Peyer's patch (tissue), 4 donors: ENCODE measurements at regions not wholly inside any gene's neighbourhood (a gene's known extent, or its start where the extent isn't known, plus 50 kb on each side); places are given as distances from the start of the nearest gene placed in this dataset.

ENCODE experiments used
- DNase-seq, 3 donors: peaks; one replicate each; pipeline ENCODE4 v3.0.0-alpha.2; 2017 to 2019
- H3K27ac ChIP-seq, 4 donors: fragments of 200-600 bp; sonication (generic); one replicate each; pipeline ENCODE4 v1.5.1; 2016 to 2019
- H3K27me3 ChIP-seq, 2 donors: fragments of 200-600 bp; sonication (generic); one replicate each; pipeline ENCODE4 v1.5.1; 2019
- H3K36me3 ChIP-seq, 3 donors: fragments of 200-600 bp; sonication (generic); one replicate each; pipeline ENCODE4 v1.5.1; 2016 to 2019
- H3K4me1 ChIP-seq, 4 donors: fragments of 200-600 bp; sonication (generic); one replicate each; pipeline ENCODE4 v1.5.1; 2016 to 2019
- H3K4me3 ChIP-seq, 4 donors: fragments of 200-600 bp; sonication (generic); 1 replicate in 3 of 4; 2 replicates in 1 of 4; pipeline ENCODE4 v1.5.1; 2016 to 2019; ENCODE audit warnings: mild to moderate bottlenecking in 1 of 4
- H3K9me3 ChIP-seq, 4 donors: fragments of 200-600 bp; sonication (generic); one replicate each; pipeline ENCODE4 v1.5.1; 2016 to 2019; ENCODE audit warnings: mild to moderate bottlenecking in 1 of 4
- POLR2A ChIP-seq, 2 donors: fragments of 450-650 bp; IDR thresholded peaks; one replicate each; pipeline ENCODE4 v1.5.1; 2017; ENCODE audit warnings: antibody characterized with exemption in 2 of 2, mild to moderate bottlenecking in 2 of 2, moderate library complexity in 2 of 2
- TF ChIP-seq, protein P1 (sequence below), 6 experiments: fragments of 450-650 bp in 4 of 6; fragments of 200-600 bp in 2 of 6; sonication (generic) in 1 of 6; IDR thresholded peaks; one replicate each; pipeline ENCODE4 v1.5.1; 2017 to 2019; ENCODE audit warnings: antibody characterized with exemption in 6 of 6, mild to moderate bottlenecking in 3 of 6, moderate library complexity in 1 of 6

DNA sequence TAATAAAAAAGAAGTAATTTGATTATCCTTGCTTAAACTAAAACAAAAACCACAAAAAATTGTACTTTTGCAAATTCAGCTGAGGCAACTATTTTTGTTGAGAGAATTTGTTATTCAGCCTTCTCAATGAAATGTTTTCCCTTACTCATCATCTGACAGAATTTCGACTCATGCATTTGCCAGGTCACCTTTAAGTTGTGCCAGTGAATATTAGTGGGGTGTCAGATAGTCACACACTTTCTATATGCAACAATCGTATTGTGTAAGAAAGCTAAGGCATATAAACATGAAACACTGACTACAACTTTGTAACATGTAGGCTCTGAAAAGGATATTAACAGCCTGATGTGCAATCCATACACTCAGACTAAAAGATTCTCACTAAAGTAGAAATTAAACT lies 1653.1 kb upstream of the SLC39A10 start:
- no peaks in the 10 kb centered on the region for H3K9me3 ChIP-seq
- TF ChIP-seq POLR2A (IDR thresholded peaks at IDR 0.05): no peak
- TF ChIP-seq, protein P1, sequence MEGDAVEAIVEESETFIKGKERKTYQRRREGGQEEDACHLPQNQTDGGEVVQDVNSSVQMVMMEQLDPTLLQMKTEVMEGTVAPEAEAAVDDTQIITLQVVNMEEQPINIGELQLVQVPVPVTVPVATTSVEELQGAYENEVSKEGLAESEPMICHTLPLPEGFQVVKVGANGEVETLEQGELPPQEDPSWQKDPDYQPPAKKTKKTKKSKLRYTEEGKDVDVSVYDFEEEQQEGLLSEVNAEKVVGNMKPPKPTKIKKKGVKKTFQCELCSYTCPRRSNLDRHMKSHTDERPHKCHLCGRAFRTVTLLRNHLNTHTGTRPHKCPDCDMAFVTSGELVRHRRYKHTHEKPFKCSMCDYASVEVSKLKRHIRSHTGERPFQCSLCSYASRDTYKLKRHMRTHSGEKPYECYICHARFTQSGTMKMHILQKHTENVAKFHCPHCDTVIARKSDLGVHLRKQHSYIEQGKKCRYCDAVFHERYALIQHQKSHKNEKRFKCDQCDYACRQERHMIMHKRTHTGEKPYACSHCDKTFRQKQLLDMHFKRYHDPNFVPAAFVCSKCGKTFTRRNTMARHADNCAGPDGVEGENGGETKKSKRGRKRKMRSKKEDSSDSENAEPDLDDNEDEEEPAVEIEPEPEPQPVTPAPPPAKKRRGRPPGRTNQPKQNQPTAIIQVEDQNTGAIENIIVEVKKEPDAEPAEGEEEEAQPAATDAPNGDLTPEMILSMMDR (IDR thresholded peaks at IDR 0.05): no peak
- no peaks in the 10 kb centered on the region for H3K4me1 ChIP-seq

DNA sequence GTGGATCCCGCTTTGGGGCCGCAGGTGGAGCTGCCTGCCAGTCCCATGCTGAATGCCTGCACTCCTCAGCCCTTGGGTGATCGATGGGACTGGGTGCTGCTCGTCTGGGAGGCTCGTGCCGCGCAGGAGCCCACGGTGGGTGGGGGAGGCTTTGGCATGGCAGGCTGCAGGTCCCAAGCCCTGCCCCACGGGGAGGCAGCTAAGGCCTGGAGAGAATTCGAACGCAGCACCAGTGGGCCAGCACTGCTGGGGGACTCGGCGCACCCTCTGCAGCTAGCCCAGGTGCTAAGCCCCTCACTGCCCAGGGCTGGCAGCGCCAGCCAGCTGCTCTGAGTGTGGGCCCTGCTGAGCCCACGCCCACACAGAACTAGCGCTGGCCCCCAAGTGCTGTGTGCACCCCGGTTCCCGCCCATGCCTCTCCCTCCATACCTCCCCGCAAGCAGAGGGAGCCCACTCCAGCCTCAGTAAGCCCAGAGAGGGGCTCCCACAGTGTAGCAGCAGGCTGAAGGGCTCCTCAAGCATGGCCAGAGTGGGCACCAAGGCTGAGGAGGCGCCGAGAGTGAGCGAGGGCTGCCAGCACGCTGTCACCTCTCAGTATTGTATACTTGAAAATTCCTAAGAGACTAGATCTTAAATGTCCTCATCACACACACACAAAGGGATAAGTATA lies 1654.2 kb upstream of the SLC39A10 start:
- TF ChIP-seq, protein P1 (IDR thresholded peaks at IDR 0.05): no peak
- TF ChIP-seq POLR2A (IDR thresholded peaks at IDR 0.05): no peak
- H3K4me3 ChIP-seq: no peak overlapping the region
- no peak for DNase-seq
- no peaks in the 10 kb centered on the region for H3K9me3 ChIP-seq
- H3K4me1 ChIP-seq: no peaks in the 10 kb centered on the region
- H3K27me3 ChIP-seq: no peaks in the 10 kb centered on the region
- H3K36me3 ChIP-seq: no peaks in the 10 kb centered on the region
- H3K27ac ChIP-seq: no peak overlapping the region

More for the DNA sequence above, 1653.1 kb upstream of the SLC39A10 start:
- no peak overlapping the region for H3K4me3 ChIP-seq
- H3K36me3 ChIP-seq: no peaks in the 10 kb centered on the region
- no peaks in the 10 kb centered on the region for H3K27me3 ChIP-seq
- H3K27ac ChIP-seq: no peak overlapping the region
- no peak for DNase-seq

GRCh38 chr2:193990868-193991267 lies 1666.2 kb upstream of the SLC39A10 start:
- no peak for TF ChIP-seq POLR2A (IDR thresholded peaks at IDR 0.05)
- TF ChIP-seq, protein P1 (IDR thresholded peaks at IDR 0.05): no peak

GRCh38 chr2:193989645-193990044 lies 1667.4 kb upstream of the SLC39A10 start:
- TF ChIP-seq, protein P1 (IDR thresholded peaks at IDR 0.05): no peak
- no peak for TF ChIP-seq POLR2A (IDR thresholded peaks at IDR 0.05)
- no peaks in the 10 kb centered on the region for H3K4me1 ChIP-seq
- no peaks in the 10 kb centered on the region for H3K9me3 ChIP-seq
- H3K4me3 ChIP-seq: no peak overlapping the region
- no peak overlapping the region for H3K27ac ChIP-seq
- DNase-seq: no peak
- H3K36me3 ChIP-seq: no peaks in the 10 kb centered on the region
- H3K27me3 ChIP-seq: no peaks in the 10 kb centered on the region

More at GRCh38 chr2:193990868-193991267, 1666.2 kb upstream of the SLC39A10 start:
- DNase-seq: no peak
- H3K4me3 ChIP-seq: no peak overlapping the region
- H3K27ac ChIP-seq: no peak overlapping the region
- no peaks in the 10 kb centered on the region for H3K9me3 ChIP-seq
- no peaks in the 10 kb centered on the region for H3K4me1 ChIP-seq
- H3K27me3 ChIP-seq: no peaks in the 10 kb centered on the region
- no peaks in the 10 kb centered on the region for H3K36me3 ChIP-seq

DNA sequence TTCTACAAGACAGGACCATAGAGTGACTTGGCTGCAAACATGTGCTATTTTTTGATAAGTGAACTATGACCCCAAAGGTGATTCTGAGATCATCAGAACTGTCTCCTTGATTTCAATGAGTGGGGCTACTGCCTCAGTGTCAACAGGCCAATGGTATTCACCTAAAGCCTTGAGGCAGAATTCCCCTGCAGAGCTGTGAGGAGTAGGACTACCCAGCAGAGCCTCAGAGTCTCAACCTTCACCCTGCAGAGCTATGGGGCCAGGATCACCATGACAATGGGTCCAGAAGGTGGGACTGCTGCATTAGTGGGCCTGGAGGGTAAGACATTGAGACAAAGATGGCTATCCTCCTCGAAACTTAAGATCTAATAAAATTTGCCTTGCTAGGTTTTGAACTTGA lies 1668.2 kb upstream of the SLC39A10 start:
- H3K27me3 ChIP-seq: no peaks in the 10 kb centered on the region
- no peaks in the 10 kb centered on the region for H3K36me3 ChIP-seq
- no peak overlapping the region for H3K4me3 ChIP-seq
- no peaks in the 10 kb centered on the region for H3K4me1 ChIP-seq
- TF ChIP-seq, protein P1 (IDR thresholded peaks at IDR 0.05): no peak
- no peak for TF ChIP-seq POLR2A (IDR thresholded peaks at IDR 0.05)
- H3K9me3 ChIP-seq: no peaks in the 10 kb centered on the region
- no peak overlapping the region for H3K27ac ChIP-seq
- DNase-seq: no peak
